ENCODE measurements at regions not wholly inside any gene's neighbourhood (a gene's known extent, or its start where the extent isn't known, plus 50 kb on each side); places are given as distances from the start of the nearest gene placed in this dataset.

DNA sequence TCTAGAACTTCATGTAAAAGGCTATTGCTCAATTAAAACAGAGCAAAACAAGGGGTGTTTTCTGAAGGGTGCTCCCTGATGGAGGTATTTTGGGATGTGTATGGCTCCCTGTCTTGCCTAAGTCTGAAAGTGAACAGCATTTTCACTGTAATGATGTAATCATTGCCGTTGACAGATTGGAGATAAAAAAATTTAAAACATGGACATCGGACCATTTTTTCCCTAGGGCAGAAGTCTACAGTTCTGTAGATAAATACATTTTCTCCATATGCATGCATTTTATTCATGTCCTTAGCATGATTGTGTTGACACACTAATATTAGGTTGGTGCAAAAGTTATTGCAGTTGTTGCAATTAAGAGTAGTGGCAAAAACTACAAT lies 85.1 kb upstream of the ATXN1 start:
- TF ChIP-seq POLR2A (IDR thresholded peaks at IDR 0.05; ENCODE audit: low read length) (no peak), GATA1 (IDR thresholded peaks at IDR 0.05; ENCODE audit: low read depth, low read length) (no peak)

Data from erythroblast (primary cell).